GM12864 (cell line): ENCODE measurements at regions not wholly inside any gene's neighbourhood (a gene's known extent, or its start where the extent isn't known, plus 50 kb on each side); places are given as distances from the start of the nearest gene placed in this dataset.

Experiments used
- DNase-seq: peaks from one replicate; pipeline ENCODE4 v3.0.0-alpha.2; 2011; ENCODE audit warnings: low read depth
- H3K4me3 ChIP-seq: 2 replicates; pipeline ENCODE4 v1.5.1; 2011; ENCODE audit warnings: mild to moderate bottlenecking, low read depth, low read length, control low read depth
- TF ChIP-seq, protein P1 (sequence below): IDR thresholded peaks from 2 replicates; pipeline ENCODE4 v1.5.1; 2011; ENCODE audit warnings: low read depth, mild to moderate bottlenecking, moderate library complexity, low read length, control low read depth, inconsistent platforms; ENCODE audit errors: missing control alignments

DNA sequence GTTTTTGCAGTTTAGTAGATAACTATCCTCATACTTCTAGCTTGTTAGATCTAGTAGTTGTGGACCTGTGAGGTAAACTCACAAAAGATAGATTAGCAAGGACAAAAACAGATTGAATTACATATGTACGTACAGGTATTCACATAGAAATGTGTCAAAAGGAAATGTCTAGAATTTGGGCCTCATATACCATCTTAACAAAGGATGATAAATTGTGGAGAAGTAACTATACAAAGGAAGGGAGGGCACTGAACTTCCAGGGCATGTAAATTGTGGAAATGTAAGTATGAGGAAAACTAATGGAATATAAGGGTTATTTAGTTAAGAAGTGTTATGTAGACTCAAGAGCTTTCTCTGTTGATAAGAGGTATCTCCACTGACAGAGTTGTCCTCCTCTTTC lies 477.3 kb downstream of the KCNJ2 start:
- TF ChIP-seq, protein P1, sequence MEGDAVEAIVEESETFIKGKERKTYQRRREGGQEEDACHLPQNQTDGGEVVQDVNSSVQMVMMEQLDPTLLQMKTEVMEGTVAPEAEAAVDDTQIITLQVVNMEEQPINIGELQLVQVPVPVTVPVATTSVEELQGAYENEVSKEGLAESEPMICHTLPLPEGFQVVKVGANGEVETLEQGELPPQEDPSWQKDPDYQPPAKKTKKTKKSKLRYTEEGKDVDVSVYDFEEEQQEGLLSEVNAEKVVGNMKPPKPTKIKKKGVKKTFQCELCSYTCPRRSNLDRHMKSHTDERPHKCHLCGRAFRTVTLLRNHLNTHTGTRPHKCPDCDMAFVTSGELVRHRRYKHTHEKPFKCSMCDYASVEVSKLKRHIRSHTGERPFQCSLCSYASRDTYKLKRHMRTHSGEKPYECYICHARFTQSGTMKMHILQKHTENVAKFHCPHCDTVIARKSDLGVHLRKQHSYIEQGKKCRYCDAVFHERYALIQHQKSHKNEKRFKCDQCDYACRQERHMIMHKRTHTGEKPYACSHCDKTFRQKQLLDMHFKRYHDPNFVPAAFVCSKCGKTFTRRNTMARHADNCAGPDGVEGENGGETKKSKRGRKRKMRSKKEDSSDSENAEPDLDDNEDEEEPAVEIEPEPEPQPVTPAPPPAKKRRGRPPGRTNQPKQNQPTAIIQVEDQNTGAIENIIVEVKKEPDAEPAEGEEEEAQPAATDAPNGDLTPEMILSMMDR = no peak
- DNase-seq = no peak
- H3K4me3 ChIP-seq = no peak overlapping the region

DNA sequence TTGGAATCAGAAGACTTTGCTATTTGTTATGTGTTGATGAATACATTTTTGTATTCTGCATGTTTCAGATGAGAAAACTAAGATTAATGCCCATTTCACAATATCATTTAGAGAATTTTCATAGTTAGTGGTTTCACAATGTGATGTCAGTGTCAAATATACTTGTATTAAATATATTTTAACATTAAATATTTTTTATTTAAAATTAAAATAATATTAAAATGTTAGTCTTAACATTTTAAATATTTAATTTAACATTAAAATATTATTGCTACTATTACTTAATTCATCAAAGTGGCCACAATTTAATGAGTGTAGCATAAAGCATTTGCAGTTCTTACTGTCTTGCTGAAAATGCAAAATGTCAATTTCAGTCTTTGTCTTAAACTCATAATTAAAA lies 478.8 kb downstream of the KCNJ2 start:
- no peak overlapping the region for H3K4me3 ChIP-seq
- DNase-seq = no peak
- TF ChIP-seq, protein P1 = no peak

DNA sequence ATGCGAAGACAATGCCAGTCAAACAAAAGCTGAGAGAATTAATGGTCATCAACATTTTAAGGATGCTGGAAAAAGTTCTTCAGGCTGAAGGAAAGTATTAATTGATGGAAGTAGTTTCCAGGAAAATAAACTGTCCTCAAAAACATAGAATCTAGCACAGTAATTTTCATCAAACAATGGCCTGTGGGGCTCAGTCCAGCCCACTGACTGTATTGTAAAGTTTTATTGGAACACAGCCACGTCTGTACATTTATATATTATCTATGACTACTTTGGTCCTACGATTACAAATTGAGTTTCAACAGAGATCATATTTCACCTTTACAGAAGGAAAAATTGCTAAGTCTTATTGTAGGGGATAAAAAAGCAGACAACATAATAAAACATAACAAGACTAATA lies 484.5 kb downstream of the KCNJ2 start:
- TF ChIP-seq, protein P1 = no peak
- no peak overlapping the region for H3K4me3 ChIP-seq
- DNase-seq = no peak

DNA sequence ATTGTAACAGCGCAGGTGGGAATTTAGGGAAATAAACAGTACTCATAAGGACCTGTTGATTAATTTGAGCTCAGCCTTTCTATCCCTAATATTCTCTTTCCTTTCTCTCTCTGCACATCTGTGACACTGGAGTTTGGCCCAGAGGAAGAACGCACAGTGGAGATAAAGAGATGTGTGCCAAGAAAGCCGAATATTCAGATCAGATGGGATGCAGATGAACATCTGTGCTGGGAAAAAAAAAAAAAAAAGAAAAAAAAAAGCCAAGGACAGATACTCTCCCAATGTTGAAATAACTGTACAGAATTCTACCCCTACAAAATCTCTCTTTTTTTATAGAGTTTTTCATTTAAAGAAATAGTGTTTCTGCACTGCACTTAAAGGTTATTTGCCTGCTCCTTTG lies 485.4 kb downstream of the KCNJ2 start:
- no peak overlapping the region for H3K4me3 ChIP-seq
- TF ChIP-seq, protein P1 = no peak
- DNase-seq = no peak

DNA sequence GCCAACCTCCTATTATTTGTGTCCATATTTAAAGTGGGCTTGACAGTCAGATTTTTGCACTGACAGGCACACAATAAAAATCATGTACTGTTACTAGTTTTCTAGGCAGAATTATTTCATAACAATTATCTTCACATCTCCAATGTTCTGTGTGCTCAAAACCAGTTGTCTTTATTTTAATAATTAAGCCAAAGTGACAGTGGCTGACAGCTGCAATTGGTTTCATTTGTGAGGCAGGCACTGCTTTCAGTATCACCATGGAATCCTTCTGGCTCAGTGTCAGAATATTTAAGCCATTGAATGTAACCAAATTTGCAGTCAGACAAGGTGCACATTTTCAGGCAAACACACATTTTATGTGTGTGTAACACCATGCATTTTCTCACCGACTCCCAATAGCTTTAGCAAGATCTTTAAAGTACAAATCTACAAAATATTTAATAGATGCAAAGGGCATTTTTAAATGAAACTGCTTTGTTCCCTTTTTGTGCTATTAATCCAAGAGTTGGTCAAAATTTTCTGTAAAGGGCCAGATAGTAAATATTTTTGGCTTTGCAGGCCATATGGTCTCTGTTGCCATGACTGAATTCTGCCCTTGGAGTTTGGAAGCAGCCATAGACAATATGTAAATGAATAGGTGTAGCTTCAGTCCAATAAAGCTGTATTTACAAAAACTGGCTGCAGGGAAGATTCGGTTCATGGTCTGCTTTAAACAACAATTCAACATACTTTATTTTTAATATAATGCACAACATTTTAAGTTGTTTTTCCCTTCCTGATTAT lies 486.0 kb downstream of the KCNJ2 start:
- DNase-seq = no peak
- no peak overlapping the region for H3K4me3 ChIP-seq
- TF ChIP-seq, protein P1 = no peak

DNA sequence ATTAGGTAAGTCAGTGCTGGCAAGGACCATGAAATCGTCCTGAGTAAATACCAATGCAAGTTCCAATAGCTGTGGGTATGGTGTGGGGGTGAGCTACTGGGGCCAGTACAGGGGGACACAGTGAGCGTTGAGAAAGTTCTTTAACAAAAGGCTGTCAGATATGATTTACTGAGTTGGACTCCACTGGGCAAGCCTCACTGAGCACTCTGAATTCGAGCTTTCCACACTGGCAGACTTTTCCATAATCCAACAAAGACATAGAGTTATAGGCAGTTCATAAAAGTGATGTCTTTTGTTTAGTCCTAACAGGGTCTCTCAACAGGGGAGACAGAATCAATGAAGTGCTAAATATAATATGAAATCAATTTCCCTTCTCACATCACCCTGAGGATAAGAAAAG lies 489.0 kb downstream of the KCNJ2 start:
- H3K4me3 ChIP-seq = no peak overlapping the region
- TF ChIP-seq, protein P1 = no peak
- no peak for DNase-seq

DNA sequence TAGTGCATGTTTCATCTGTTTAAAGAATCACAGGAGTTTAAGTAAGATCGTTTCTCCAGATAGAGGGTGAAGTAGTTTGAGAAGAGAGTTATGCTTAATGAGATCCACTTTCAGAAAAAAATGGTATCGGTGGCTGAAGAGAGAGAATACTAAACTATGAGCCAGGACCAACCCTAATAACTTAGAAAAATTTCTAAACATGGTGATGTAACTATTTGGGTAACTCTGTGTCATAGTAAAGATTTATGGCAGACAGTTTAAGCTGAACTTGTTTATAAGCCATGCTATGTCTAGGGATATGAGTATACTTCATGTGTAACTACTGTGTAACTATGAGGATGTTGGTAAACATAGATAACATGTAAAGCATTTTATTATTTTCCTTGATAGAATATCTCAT lies 489.5 kb downstream of the KCNJ2 start:
- DNase-seq = no peak
- no peak overlapping the region for H3K4me3 ChIP-seq
- TF ChIP-seq, protein P1 = no peak
